ENCODE measurements at regions not wholly inside any gene's neighbourhood (a gene's known extent, or its start where the extent isn't known, plus 50 kb on each side); places are given as distances from the start of the nearest gene placed in this dataset.

GRCh38 chr14:34172173-34172451, 221.2 kb upstream of the EGLN3 start:
- no peaks in the 10 kb centered on the region for H3K79me2 ChIP-seq (replicated peaks; ENCODE audit: insufficient read depth, low read length)
- no peak overlapping the region for H3K4me3 ChIP-seq (ENCODE audit: low read length)
- H3K9ac ChIP-seq (ENCODE audit: low read length), result no peak overlapping the region
- no peak overlapping the region for H3K27ac ChIP-seq (ENCODE audit: low read length)
- no peaks in the 10 kb centered on the region for H3K9me2 ChIP-seq (ENCODE audit: insufficient read depth, low read length)
- no peaks in the 10 kb centered on the region for H3K36me3 ChIP-seq (ENCODE audit: insufficient read depth, low read length)
- H2AFZ ChIP-seq (ENCODE audit: low read depth, low read length), result no peak overlapping the region
- H4K20me1 ChIP-seq (ENCODE audit: insufficient read depth), result no peaks in the 10 kb centered on the region
- H3K4me2 ChIP-seq (ENCODE audit: low read length), result no peak overlapping the region
- H3K27me3 ChIP-seq (ENCODE audit: insufficient read depth, low read depth, low read length), result no peaks in the 10 kb centered on the region
- no peak for TF ChIP-seq REST (IDR thresholded peaks at IDR 0.05; ENCODE audit: borderline replicate concordance)
- TF ChIP-seq EP300 (conservative IDR thresholded peaks at IDR 0.05; ENCODE audit: poor library complexity, severe bottlenecking), result no peak
- no peak for TF ChIP-seq EZH2 (IDR thresholded peaks at IDR 0.05; ENCODE audit: borderline replicate concordance, insufficient read depth, low read length, poor library complexity, severe bottlenecking)
- no peak for TF ChIP-seq RAD21 (conservative IDR thresholded peaks at IDR 0.05)
- TF ChIP-seq MXI1 (conservative IDR thresholded peaks at IDR 0.05; ENCODE audit: poor library complexity, severe bottlenecking), result no peak
- no peak for TF ChIP-seq TAF1 (IDR thresholded peaks at IDR 0.05; ENCODE audit: low read depth)
- TF ChIP-seq POLR2AphosphoS5 (IDR thresholded peaks at IDR 0.05), result no peak
- TF ChIP-seq SMC3 (conservative IDR thresholded peaks at IDR 0.05; ENCODE audit: poor library complexity), result no peak
- no peaks in the 10 kb centered on the region for H3F3A ChIP-seq (ENCODE audit: insufficient read depth, low read length, poor library complexity, severe bottlenecking)
- no peaks in the 10 kb centered on the region for H3K9me3 ChIP-seq (ENCODE audit: low read length)

- TF ChIP-seq RAD21 (conservative IDR thresholded peaks at IDR 0.05) (no peak), EP300 (conservative IDR thresholded peaks at IDR 0.05; ENCODE audit: poor library complexity, severe bottlenecking) (no peak), EZH2 (IDR thresholded peaks at IDR 0.05; ENCODE audit: borderline replicate concordance, insufficient read depth, low read length, poor library complexity, severe bottlenecking) (no peak)
- no peaks in the 10 kb centered on the region for H3K36me3 ChIP-seq (ENCODE audit: insufficient read depth, low read length)
- no peaks in the 10 kb centered on the region for H3K9me3 ChIP-seq (ENCODE audit: low read length)
- H4K20me1 ChIP-seq (ENCODE audit: insufficient read depth), result no peaks in the 10 kb centered on the region
- no peak overlapping the region for H3K9ac ChIP-seq (ENCODE audit: low read length)
- no peaks in the 10 kb centered on the region for H3K27me3 ChIP-seq (ENCODE audit: insufficient read depth, low read depth, low read length)
- H3K4me2 ChIP-seq (ENCODE audit: low read length), result no peak overlapping the region
- H3K79me2 ChIP-seq (replicated peaks; ENCODE audit: insufficient read depth, low read length), result no peaks in the 10 kb centered on the region
- no peaks in the 10 kb centered on the region for H3F3A ChIP-seq (ENCODE audit: insufficient read depth, low read length, poor library complexity, severe bottlenecking)
- H3K9me2 ChIP-seq (ENCODE audit: insufficient read depth, low read length), result no peaks in the 10 kb centered on the region
- H3K4me3 ChIP-seq (ENCODE audit: low read length), result no peak overlapping the region
- H3K27ac ChIP-seq (ENCODE audit: low read length), result no peak overlapping the region
- H2AFZ ChIP-seq (ENCODE audit: low read depth, low read length), result no peak overlapping the region
Observed at GRCh38 chr14:34171431-34172172, 220.7 kb upstream of the EGLN3 start.

GRCh38 chr14:34170882-34171281, 220.0 kb upstream of the EGLN3 start:
- no peak overlapping the region for H3K4me2 ChIP-seq (ENCODE audit: low read length)
- H3K9me3 ChIP-seq (ENCODE audit: low read length), result no peaks in the 10 kb centered on the region
- no peak overlapping the region for H3K27ac ChIP-seq (ENCODE audit: low read length)
- H2AFZ ChIP-seq (ENCODE audit: low read depth, low read length), result no peak overlapping the region
- no peaks in the 10 kb centered on the region for H3K36me3 ChIP-seq (ENCODE audit: insufficient read depth, low read length)
- no peaks in the 10 kb centered on the region for H3F3A ChIP-seq (ENCODE audit: insufficient read depth, low read length, poor library complexity, severe bottlenecking)
- H3K4me3 ChIP-seq (ENCODE audit: low read length), result no peak overlapping the region
- TF ChIP-seq REST (IDR thresholded peaks at IDR 0.05; ENCODE audit: borderline replicate concordance) (no peak), MXI1 (conservative IDR thresholded peaks at IDR 0.05; ENCODE audit: poor library complexity, severe bottlenecking) (no peak), POLR2AphosphoS5 (IDR thresholded peaks at IDR 0.05) (no peak), RAD21 (conservative IDR thresholded peaks at IDR 0.05) (no peak), EP300 (conservative IDR thresholded peaks at IDR 0.05; ENCODE audit: poor library complexity, severe bottlenecking) (no peak), SMC3 (conservative IDR thresholded peaks at IDR 0.05; ENCODE audit: poor library complexity) (no peak), EZH2 (IDR thresholded peaks at IDR 0.05; ENCODE audit: borderline replicate concordance, insufficient read depth, low read length, poor library complexity, severe bottlenecking) (no peak), CTCF (IDR thresholded peaks at IDR 0.05; ENCODE audit: poor library complexity, severe bottlenecking) (no peak), TAF1 (IDR thresholded peaks at IDR 0.05; ENCODE audit: low read depth) (no peak)
- no peak overlapping the region for H3K9ac ChIP-seq (ENCODE audit: low read length)
- H3K27me3 ChIP-seq (ENCODE audit: insufficient read depth, low read depth, low read length), result no peaks in the 10 kb centered on the region
- H3K79me2 ChIP-seq (replicated peaks; ENCODE audit: insufficient read depth, low read length), result no peaks in the 10 kb centered on the region
- H3K9me2 ChIP-seq (ENCODE audit: insufficient read depth, low read length), result no peaks in the 10 kb centered on the region
- H4K20me1 ChIP-seq (ENCODE audit: insufficient read depth), result no peaks in the 10 kb centered on the region
